Neuronal stem cell (in vitro differentiated cells): ENCODE measurements at regions not wholly inside any gene's neighbourhood (a gene's known extent, or its start where the extent isn't known, plus 50 kb on each side); places are given as distances from the start of the nearest gene placed in this dataset.

Experiments
- DNase-seq: peaks from one replicate; pipeline ENCODE4 v3.0.0-alpha.2; 2013; ENCODE audit warnings: low spot score
- H2AFZ ChIP-seq: one replicate; pipeline ENCODE4 v1.6.1; 2013; ENCODE audit warnings: mild to moderate bottlenecking, low read length, inconsistent platforms
- H2AK5ac ChIP-seq: 2 replicates; pipeline ENCODE4 v1.6.1; 2013; ENCODE audit warnings: low read depth, mild to moderate bottlenecking, inconsistent platforms, low read length, moderate library complexity, mixed read lengths
- H2BK120ac ChIP-seq: 2 replicates; pipeline ENCODE4 v1.6.1; 2013; ENCODE audit warnings: low read depth, mild to moderate bottlenecking, inconsistent platforms, low read length, moderate library complexity, mixed read lengths
- H2BK12ac ChIP-seq: one replicate; pipeline ENCODE4 v1.6.1; 2013; ENCODE audit warnings: low read length, inconsistent platforms
- H2BK15ac ChIP-seq: 2 replicates; pipeline ENCODE4 v1.6.1; 2013; ENCODE audit warnings: mild to moderate bottlenecking, low read length, inconsistent platforms, mixed read lengths
- H2BK5ac ChIP-seq: one replicate; pipeline ENCODE4 v1.6.1; 2013; ENCODE audit warnings: inconsistent platforms, mild to moderate bottlenecking, low read length, moderate library complexity
- H3K14ac ChIP-seq: one replicate; pipeline ENCODE4 v1.6.1; 2013; ENCODE audit warnings: low read length, inconsistent platforms
- H3K18ac ChIP-seq: 2 replicates; pipeline ENCODE4 v1.6.1; 2013; ENCODE audit warnings: low read length, inconsistent platforms
- H3K23ac ChIP-seq: 2 replicates; pipeline ENCODE4 v1.6.1; 2013; ENCODE audit warnings: low read depth, mild to moderate bottlenecking, mixed read lengths, low read length, inconsistent platforms; ENCODE audit not compliant: poor library complexity
- H3K27ac ChIP-seq: replicated peaks from 3 replicates; pipeline ENCODE4 v1.5.1; 2013; ENCODE audit warnings: low read length, inconsistent platforms
- H3K27me3 ChIP-seq, 3 experiments: 2 replicates each; pipeline ENCODE4 v1.6.1; 2013; ENCODE audit warnings: low read length in 3 of 3, mild to moderate bottlenecking in 2 of 3, inconsistent platforms in 1 of 3, low read depth in 1 of 3, mixed read lengths in 1 of 3, moderate library complexity in 1 of 3; ENCODE audit not compliant: control insufficient read depth in 3 of 3, insufficient read depth in 3 of 3
- H3K36me3 ChIP-seq, 2 donors: replicated peaks in 1 of 2; 2 replicates each; pipeline ENCODE4 v1.6.1; 2013; ENCODE audit warnings: low read length in 2 of 2; ENCODE audit not compliant: control insufficient read depth in 2 of 2, insufficient read depth in 2 of 2
- H3K4ac ChIP-seq: 2 replicates; pipeline ENCODE4 v1.6.1; 2013; ENCODE audit warnings: inconsistent platforms, mild to moderate bottlenecking, low read length, moderate library complexity
- H3K4me1 ChIP-seq, 2 donors: 1 replicate in 1 of 2; 2 replicates in 1 of 2; pipeline ENCODE4 v1.6.1; 2013; ENCODE audit warnings: low read length in 2 of 2, low read depth in 1 of 2; ENCODE audit not compliant: control insufficient read depth in 2 of 2, insufficient read depth in 1 of 2
- H3K4me2 ChIP-seq: one replicate; pipeline ENCODE4 v1.6.1; 2013; ENCODE audit warnings: mild to moderate bottlenecking, low read length, inconsistent platforms; ENCODE audit not compliant: insufficient read depth, poor library complexity, severe bottlenecking
- H3K4me3 ChIP-seq, 2 donors: 2 replicates each; pipeline ENCODE4 v1.5.1; 2013; ENCODE audit warnings: low read length in 2 of 2, mild to moderate bottlenecking in 2 of 2, inconsistent platforms in 1 of 2, moderate library complexity in 1 of 2
- H3K79me1 ChIP-seq: one replicate; pipeline ENCODE4 v1.6.1; 2013; ENCODE audit warnings: low read depth, mild to moderate bottlenecking, inconsistent platforms, low read length, moderate library complexity
- H3K9ac ChIP-seq: one replicate; pipeline ENCODE4 v1.6.1; 2013; ENCODE audit warnings: mild to moderate bottlenecking, low read depth, low read length, inconsistent platforms; ENCODE audit not compliant: poor library complexity
- H3K9me3 ChIP-seq, 2 donors: replicated peaks in 1 of 2; 2 replicates each; pipeline versions ENCODE3 to v1.6.1; 2013; ENCODE audit warnings: low read length in 2 of 2, mild to moderate bottlenecking in 2 of 2, inconsistent platforms in 1 of 2, low read depth in 1 of 2, mixed read lengths in 1 of 2, moderate library complexity in 1 of 2; ENCODE audit not compliant: control insufficient read depth in 2 of 2, insufficient read depth in 1 of 2
- H4K8ac ChIP-seq: one replicate; pipeline ENCODE4 v1.6.1; 2013; ENCODE audit warnings: low read depth, mild to moderate bottlenecking, inconsistent platforms, low read length, moderate library complexity
- H4K91ac ChIP-seq: one replicate; pipeline ENCODE4 v1.6.1; 2013; ENCODE audit warnings: low read length, low read depth, mild to moderate bottlenecking, inconsistent platforms; ENCODE audit not compliant: poor library complexity
- WGBS, 2 donors: extraction: QIAGEN DNeasy Blood & Tissue Kit; methylation state at CpG; one replicate each; pipeline ENCODE4 v1.1.7; 2013; ENCODE audit warnings: missing lambda C conversion rate in 2 of 2, mixed read lengths in 1 of 2; ENCODE audit not compliant: insufficient read length in 2 of 2, insufficient replicate concordance in 1 of 2; ENCODE audit errors: extremely low coverage in 2 of 2; 5-methylcytosine and 5-hydroxymethylcytosine counted together

DNA sequence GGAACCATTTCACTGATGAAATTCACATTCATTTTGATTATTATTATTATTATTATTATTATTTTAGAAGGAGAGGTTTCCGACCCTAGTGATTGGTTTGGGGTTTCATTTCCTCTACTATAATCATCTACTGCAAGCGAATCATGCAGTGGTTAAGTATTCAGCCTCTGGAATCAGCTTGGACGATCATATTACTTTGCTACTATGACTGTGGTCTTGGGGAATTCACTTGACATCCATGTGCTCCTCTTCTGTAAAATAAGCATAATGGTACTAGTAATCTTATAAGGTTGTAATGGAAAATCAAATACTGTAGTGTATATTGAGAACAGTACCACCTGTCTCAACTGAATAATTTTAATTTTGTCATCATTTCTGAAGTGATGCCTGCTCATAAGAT is 132.1 kb upstream of the SLC4A4 start:
- H3K79me1 ChIP-seq = no peaks in the 10 kb centered on the region
- DNase-seq = no peak
- no peak overlapping the region for H3K18ac ChIP-seq
- H3K4ac ChIP-seq = no peak overlapping the region
- no peak overlapping the region for H3K23ac ChIP-seq
- H4K8ac ChIP-seq = no peak overlapping the region
- no peaks in the 10 kb centered on the region for H3K36me3 ChIP-seq
- H3K27ac ChIP-seq = no peak overlapping the region
- no peak overlapping the region for H2BK12ac ChIP-seq
- no peak overlapping the region for H2BK15ac ChIP-seq
- WGBS, 2 donors = no CpG with 5 or more reads among the region's 3 CpGs
- no peak overlapping the region for H2AFZ ChIP-seq
- H2BK120ac ChIP-seq = no peak overlapping the region
- no peaks in the 10 kb centered on the region for H3K27me3 ChIP-seq
- peaks cover 0 to 2% of the 10 kb centered on the region in 2 donors for H3K4me1 ChIP-seq
- H3K4me3 ChIP-seq = no peak overlapping the region
- no peak overlapping the region for H3K14ac ChIP-seq
- no peak overlapping the region for H4K91ac ChIP-seq
- no peaks in the 10 kb centered on the region for H3K9me3 ChIP-seq
- H2AK5ac ChIP-seq = no peak overlapping the region
- H3K4me2 ChIP-seq = no peak overlapping the region
- H3K9ac ChIP-seq = no peak overlapping the region
- no peak overlapping the region for H2BK5ac ChIP-seq

DNA sequence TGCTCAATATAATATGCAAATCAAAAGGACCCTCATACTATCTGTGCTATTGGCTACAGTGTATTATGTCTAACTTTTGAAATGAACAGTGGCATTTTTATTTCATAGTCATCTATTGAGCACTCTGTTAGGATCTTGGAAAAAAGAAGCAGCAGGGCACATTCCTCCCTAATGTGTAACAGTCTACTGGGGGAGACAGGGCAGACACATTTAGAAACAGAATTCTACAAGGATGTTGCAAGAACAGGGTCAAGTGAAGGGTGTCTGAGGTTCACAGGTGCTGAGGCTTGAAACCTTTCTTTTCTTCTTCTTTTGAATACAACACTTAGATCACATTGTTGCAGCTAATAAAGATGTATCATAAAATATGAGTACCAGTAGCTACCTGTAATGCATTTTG is 129.7 kb upstream of the SLC4A4 start:
- no peaks in the 10 kb centered on the region for H3K36me3 ChIP-seq
- H3K9me3 ChIP-seq = no peaks in the 10 kb centered on the region

DNA sequence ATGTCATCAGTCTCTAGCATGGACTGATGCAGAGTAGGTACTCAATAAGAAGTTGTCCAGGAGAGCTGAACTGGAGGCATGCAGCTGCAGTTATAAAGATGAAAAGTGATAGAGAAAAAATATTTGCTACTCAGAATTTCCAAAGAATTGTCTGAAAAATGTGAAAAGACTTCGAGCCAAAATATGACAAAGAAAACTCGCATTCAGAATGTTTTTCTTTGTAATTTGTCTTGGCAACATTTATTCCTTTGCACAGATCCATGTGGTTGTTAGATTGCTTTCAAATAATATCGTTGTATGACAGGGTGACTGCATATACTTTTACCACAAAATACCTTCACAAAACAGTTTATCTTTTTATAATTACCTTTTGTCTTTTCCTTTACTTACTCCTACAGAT is 128.0 kb upstream of the SLC4A4 start:
- Histone ChIP-seq H4K8ac (no peak overlapping the region), H2AK5ac (no peak overlapping the region), H4K91ac (no peak overlapping the region), H3K14ac (no peak overlapping the region), H2BK5ac (no peak overlapping the region), H2BK12ac (no peak overlapping the region), H3K4me1 (no peaks in the 10 kb centered on the region), H3K4me2 (no peak overlapping the region), H3K9me3 (no peaks in the 10 kb centered on the region), H3K27ac (no peak overlapping the region), H3K36me3 (no peaks in the 10 kb centered on the region), H3K4me3 (no peak overlapping the region), H3K4ac (no peak overlapping the region), H2AFZ (no peak overlapping the region), H3K79me1 (no peaks in the 10 kb centered on the region), H3K18ac (no peak overlapping the region), H2BK120ac (no peak overlapping the region), H3K9ac (no peak overlapping the region), H3K23ac (no peak overlapping the region), H2BK15ac (no peak overlapping the region), H3K27me3 (no peaks in the 10 kb centered on the region)
- WGBS, 2 donors = no CpG with 5 or more reads among the region's 3 CpGs
- no peak for DNase-seq

More for the DNA sequence above, 129.7 kb upstream of the SLC4A4 start:
- Histone ChIP-seq H4K91ac (no peak overlapping the region), H3K4me2 (no peak overlapping the region), H3K4me3 (no peak overlapping the region), H2AK5ac (no peak overlapping the region), H2BK120ac (no peak overlapping the region), H2BK12ac (no peak overlapping the region), H4K8ac (no peak overlapping the region), H3K27me3 (no peaks in the 10 kb centered on the region), H3K9ac (no peak overlapping the region), H2AFZ (no peak overlapping the region), H3K79me1 (no peaks in the 10 kb centered on the region), H2BK15ac (no peak overlapping the region), H3K14ac (no peak overlapping the region), H3K4ac (no peak overlapping the region), H3K23ac (no peak overlapping the region), H3K4me1 (peaks cover 0 to 2% of the 10 kb centered on the region in 2 donors), H3K18ac (no peak overlapping the region), H3K27ac (no peak overlapping the region), H2BK5ac (no peak overlapping the region)
- DNase-seq = no peak

DNA sequence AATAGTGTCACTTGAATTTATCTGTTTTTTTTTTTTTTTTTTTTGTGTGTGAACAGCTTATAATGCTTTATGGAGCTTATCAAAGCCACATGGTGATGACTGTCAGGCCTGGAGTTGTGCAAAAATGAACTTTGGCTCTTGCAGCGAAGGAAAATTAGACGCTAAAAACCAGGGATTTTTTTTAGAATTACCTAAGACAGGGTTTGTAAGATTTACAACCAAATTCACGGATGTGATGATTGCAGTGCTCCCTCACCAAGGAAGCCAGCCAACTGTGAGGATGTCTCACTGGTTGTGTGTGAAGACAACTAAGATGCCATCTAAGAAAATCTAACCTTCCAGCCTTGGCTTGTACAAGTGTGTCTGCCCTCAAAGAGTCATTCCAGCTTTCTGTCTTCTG is 127.1 kb upstream of the SLC4A4 start:
- DNase-seq = no peak
- H2BK120ac ChIP-seq = no peak overlapping the region
- H3K4me2 ChIP-seq = no peak overlapping the region
- no peak overlapping the region for H2BK12ac ChIP-seq
- no peak overlapping the region for H3K9ac ChIP-seq
- no peak overlapping the region for H3K4me3 ChIP-seq
- H3K4ac ChIP-seq = no peak overlapping the region
- no peak overlapping the region for H3K18ac ChIP-seq
- H3K27me3 ChIP-seq = no peaks in the 10 kb centered on the region
- no peak overlapping the region for H3K14ac ChIP-seq
- no peaks in the 10 kb centered on the region for H3K9me3 ChIP-seq
- H2BK5ac ChIP-seq = no peak overlapping the region
- H2AK5ac ChIP-seq = no peak overlapping the region
- H3K36me3 ChIP-seq = no peaks in the 10 kb centered on the region
- H4K8ac ChIP-seq = no peak overlapping the region
- H3K79me1 ChIP-seq = no peaks in the 10 kb centered on the region
- no peak overlapping the region for H2AFZ ChIP-seq
- H3K23ac ChIP-seq = no peak overlapping the region
- H4K91ac ChIP-seq = no peak overlapping the region
- no CpG with 5 or more reads among the region's 3 CpGs for WGBS, 2 donors
- no peaks in the 10 kb centered on the region for H3K4me1 ChIP-seq
- no peak overlapping the region for H2BK15ac ChIP-seq
- no peak overlapping the region for H3K27ac ChIP-seq
